ENCODE measurements at regions not wholly inside any gene's neighbourhood (a gene's known extent, or its start where the extent isn't known, plus 50 kb on each side); places are given as distances from the start of the nearest gene placed in this dataset.

DNA sequence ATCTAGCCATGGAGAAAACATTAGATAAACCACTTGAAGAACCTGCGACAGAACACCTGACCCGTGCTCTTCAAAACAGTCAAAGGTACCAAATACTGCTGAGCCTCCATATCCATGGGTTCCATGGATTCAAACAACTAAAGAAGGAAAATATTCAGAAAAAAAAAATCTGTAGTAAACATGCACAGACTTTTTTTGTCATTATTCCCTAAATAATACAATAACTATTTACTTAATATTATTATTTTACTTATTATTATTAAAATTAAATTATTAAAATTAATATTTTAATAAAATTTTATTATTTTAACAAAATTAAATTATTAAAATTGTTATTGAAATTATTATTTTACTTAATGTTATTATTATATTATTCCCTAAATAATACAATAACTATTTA lies 101.0 kb upstream of the PDE1C start:
- intact Hi-C loops (cut with micrococcal nuclease): no loop called here
- no peak for DNase-seq (ENCODE audit: low read depth, low spot score)
- no peak for ATAC-seq
- Histone ChIP-seq H3K36me3 (ENCODE audit: control insufficient read depth in 1 of 2, insufficient read depth in 2 of 2, low read length in 2 of 2) (no peaks in the 10 kb centered on the region), H3K27me3 (ENCODE audit: insufficient read depth, low read length) (peaks cover 22% of the 10 kb centered on the region; the same call in 1 of the 2 replicates), H3K4me3 (replicated peaks in 1 of 2; ENCODE audit: low read depth in 1 of 2, low read length in 2 of 2) (no peak overlapping the region), H3K9me2 (ENCODE audit: insufficient read depth) (no peaks in the 10 kb centered on the region), H3K9me3 (ENCODE audit: control insufficient read depth in 1 of 2, insufficient read depth in 1 of 2, low read depth in 1 of 2, low read length in 2 of 2) (no peaks in the 10 kb centered on the region), H3K4me1 (ENCODE audit: control insufficient read depth in 1 of 2, insufficient read depth in 2 of 2, low read length in 2 of 2) (no peaks in the 10 kb centered on the region), H3K4me2 (ENCODE audit: low read length) (no peak overlapping the region), H3K9ac (ENCODE audit: low read length) (no peak overlapping the region), H2AFZ (ENCODE audit: low read depth, low read length, poor library complexity, severe bottlenecking) (no peak overlapping the region), H4K20me1 (ENCODE audit: insufficient read depth) (no peaks in the 10 kb centered on the region), H3K79me2 (ENCODE audit: insufficient read depth, low read length) (no peaks in the 10 kb centered on the region), H3K27ac (ENCODE audit: low read depth, low read length) (no peak overlapping the region)
- POLR2A ChIA-PET: no interaction called here
- RAD21 ChIA-PET (ENCODE audit: low non-redundant PET in 1 of 2, low total read pairs in 2 of 2, uncharacterized antibody in 2 of 2, unreplicated experiment in 2 of 2): no interaction called here
- no TSS peak for BruUV-seq (replicated peaks)
- CTCF ChIA-PET: no interaction called here
- TF ChIP-seq, protein P1, sequence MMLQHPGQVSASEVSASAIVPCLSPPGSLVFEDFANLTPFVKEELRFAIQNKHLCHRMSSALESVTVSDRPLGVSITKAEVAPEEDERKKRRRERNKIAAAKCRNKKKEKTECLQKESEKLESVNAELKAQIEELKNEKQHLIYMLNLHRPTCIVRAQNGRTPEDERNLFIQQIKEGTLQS (IDR thresholded peaks at IDR 0.05): no peak
- no peak for TF ChIP-seq POLR2A (IDR thresholded peaks at IDR 0.05; ENCODE audit: borderline replicate concordance, extremely low read depth, insufficient read depth, insufficient read length)
- TF ChIP-seq SRF (IDR thresholded peaks at IDR 0.05; ENCODE audit: low read depth): no peak

DNA sequence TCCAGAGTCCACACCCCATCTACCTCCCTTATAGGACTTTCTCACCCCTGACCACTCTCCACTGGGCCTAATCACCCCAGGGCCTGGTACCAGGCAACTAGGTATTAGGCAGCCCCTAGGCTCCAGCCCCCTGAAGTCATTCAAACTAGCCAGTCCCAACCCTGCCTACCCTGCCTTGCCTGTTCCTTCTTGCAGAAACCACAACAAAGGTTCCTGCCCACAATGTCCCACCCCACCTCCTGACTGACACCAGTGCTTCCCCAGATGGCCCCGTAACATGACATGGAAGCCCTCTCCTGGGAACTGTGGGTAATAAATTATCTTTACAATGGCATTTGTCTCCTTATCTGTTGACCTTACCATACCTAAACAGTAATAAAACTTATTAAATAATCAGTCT lies 100.6 kb upstream of the PDE1C start:
- Histone ChIP-seq H4K20me1 (ENCODE audit: insufficient read depth) (no peaks in the 10 kb centered on the region), H3K4me1 (ENCODE audit: control insufficient read depth in 1 of 2, insufficient read depth in 2 of 2, low read length in 2 of 2) (no peaks in the 10 kb centered on the region), H3K9me2 (ENCODE audit: insufficient read depth) (no peaks in the 10 kb centered on the region), H3K9me3 (ENCODE audit: control insufficient read depth in 1 of 2, insufficient read depth in 1 of 2, low read depth in 1 of 2, low read length in 2 of 2) (no peaks in the 10 kb centered on the region), H3K79me2 (ENCODE audit: insufficient read depth, low read length) (no peaks in the 10 kb centered on the region), H3K9ac (ENCODE audit: low read length) (no peak overlapping the region), H3K4me2 (ENCODE audit: low read length) (no peak overlapping the region), H3K4me3 (replicated peaks in 1 of 2; ENCODE audit: low read depth in 1 of 2, low read length in 2 of 2) (no peak overlapping the region), H3K27me3 (ENCODE audit: insufficient read depth, low read length) (peaks cover 20% of the 10 kb centered on the region; the same call in 1 of the 2 replicates), H2AFZ (ENCODE audit: low read depth, low read length, poor library complexity, severe bottlenecking) (no peak overlapping the region), H3K27ac (ENCODE audit: low read depth, low read length) (no peak overlapping the region), H3K36me3 (ENCODE audit: control insufficient read depth in 1 of 2, insufficient read depth in 2 of 2, low read length in 2 of 2) (no peaks in the 10 kb centered on the region)
- ChIA-PET CTCF (no interaction called here), RAD21 (ENCODE audit: low non-redundant PET in 1 of 2, low total read pairs in 2 of 2, uncharacterized antibody in 2 of 2, unreplicated experiment in 2 of 2) (no interaction called here), POLR2A (no interaction called here)
- TF ChIP-seq POLR2A (IDR thresholded peaks at IDR 0.05; ENCODE audit: borderline replicate concordance, extremely low read depth, insufficient read depth, insufficient read length) (no peak), TCF7L2 (IDR thresholded peaks at IDR 0.05; ENCODE audit: borderline replicate concordance, extremely low read depth, insufficient read depth, insufficient read length) (no peak), ZFX (IDR thresholded peaks at IDR 0.05) (no peak), ZNF274 (IDR thresholded peaks at IDR 0.05; ENCODE audit: low read depth, low read length) (no peak), EGR1 (IDR thresholded peaks at IDR 0.05; ENCODE audit: low read depth) (no peak)
- TF ChIP-seq, protein P2, sequence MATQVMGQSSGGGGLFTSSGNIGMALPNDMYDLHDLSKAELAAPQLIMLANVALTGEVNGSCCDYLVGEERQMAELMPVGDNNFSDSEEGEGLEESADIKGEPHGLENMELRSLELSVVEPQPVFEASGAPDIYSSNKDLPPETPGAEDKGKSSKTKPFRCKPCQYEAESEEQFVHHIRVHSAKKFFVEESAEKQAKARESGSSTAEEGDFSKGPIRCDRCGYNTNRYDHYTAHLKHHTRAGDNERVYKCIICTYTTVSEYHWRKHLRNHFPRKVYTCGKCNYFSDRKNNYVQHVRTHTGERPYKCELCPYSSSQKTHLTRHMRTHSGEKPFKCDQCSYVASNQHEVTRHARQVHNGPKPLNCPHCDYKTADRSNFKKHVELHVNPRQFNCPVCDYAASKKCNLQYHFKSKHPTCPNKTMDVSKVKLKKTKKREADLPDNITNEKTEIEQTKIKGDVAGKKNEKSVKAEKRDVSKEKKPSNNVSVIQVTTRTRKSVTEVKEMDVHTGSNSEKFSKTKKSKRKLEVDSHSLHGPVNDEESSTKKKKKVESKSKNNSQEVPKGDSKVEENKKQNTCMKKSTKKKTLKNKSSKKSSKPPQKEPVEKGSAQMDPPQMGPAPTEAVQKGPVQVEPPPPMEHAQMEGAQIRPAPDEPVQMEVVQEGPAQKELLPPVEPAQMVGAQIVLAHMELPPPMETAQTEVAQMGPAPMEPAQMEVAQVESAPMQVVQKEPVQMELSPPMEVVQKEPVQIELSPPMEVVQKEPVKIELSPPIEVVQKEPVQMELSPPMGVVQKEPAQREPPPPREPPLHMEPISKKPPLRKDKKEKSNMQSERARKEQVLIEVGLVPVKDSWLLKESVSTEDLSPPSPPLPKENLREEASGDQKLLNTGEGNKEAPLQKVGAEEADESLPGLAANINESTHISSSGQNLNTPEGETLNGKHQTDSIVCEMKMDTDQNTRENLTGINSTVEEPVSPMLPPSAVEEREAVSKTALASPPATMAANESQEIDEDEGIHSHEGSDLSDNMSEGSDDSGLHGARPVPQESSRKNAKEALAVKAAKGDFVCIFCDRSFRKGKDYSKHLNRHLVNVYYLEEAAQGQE (IDR thresholded peaks at IDR 0.05; ENCODE audit: low read depth): no peak
- TF ChIP-seq, protein P3, sequence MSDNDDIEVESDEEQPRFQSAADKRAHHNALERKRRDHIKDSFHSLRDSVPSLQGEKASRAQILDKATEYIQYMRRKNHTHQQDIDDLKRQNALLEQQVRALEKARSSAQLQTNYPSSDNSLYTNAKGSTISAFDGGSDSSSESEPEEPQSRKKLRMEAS (IDR thresholded peaks at IDR 0.05): no peak
- DNase-seq (ENCODE audit: low read depth, low spot score) (no peak), ATAC-seq (no peak)
- intact Hi-C loops (cut with micrococcal nuclease): no loop called here
- no TSS peak for BruUV-seq (replicated peaks)

All from HCT116 (cell line).